NB4 (cell line): ENCODE measurements at regions not wholly inside any gene's neighbourhood (a gene's known extent, or its start where the extent isn't known, plus 50 kb on each side); places are given as distances from the start of the nearest gene placed in this dataset.

Experiments
- DNase-seq: peaks from one replicate; pipeline ENCODE4 v3.0.0; 2010; ENCODE audit warnings: low read depth
- H3K4me3 ChIP-seq: one replicate; pipeline ENCODE4 v1.5.1; 2011; ENCODE audit warnings: mild to moderate bottlenecking, low read depth, low read length, moderate library complexity
- MYC ChIP-seq: IDR thresholded peaks from 2 replicates; pipeline ENCODE4 v1.6.1; 2011; ENCODE audit warnings: low read depth, low read length
- POLR2A ChIP-seq: IDR thresholded peaks from 2 replicates; pipeline ENCODE4 v1.6.1; 2011; ENCODE audit warnings: mild to moderate bottlenecking; ENCODE audit not compliant: insufficient read length; ENCODE audit errors: extremely low read depth
- TF ChIP-seq, protein P1 (sequence below): IDR thresholded peaks from one replicate; pipeline ENCODE4 v1.5.1; 2012; ENCODE audit warnings: low read depth, low read length
- TF ChIP-seq, protein P2 (sequence below): IDR thresholded peaks from 2 replicates; pipeline ENCODE4 v1.6.1; 2011; ENCODE audit warnings: low read depth, low read length

- H3K4me3 ChIP-seq, result no peak overlapping the region
- DNase-seq, result peak; percentile 57
- TF ChIP-seq POLR2A (no peak), MYC (no peak)
- TF ChIP-seq, protein P1, sequence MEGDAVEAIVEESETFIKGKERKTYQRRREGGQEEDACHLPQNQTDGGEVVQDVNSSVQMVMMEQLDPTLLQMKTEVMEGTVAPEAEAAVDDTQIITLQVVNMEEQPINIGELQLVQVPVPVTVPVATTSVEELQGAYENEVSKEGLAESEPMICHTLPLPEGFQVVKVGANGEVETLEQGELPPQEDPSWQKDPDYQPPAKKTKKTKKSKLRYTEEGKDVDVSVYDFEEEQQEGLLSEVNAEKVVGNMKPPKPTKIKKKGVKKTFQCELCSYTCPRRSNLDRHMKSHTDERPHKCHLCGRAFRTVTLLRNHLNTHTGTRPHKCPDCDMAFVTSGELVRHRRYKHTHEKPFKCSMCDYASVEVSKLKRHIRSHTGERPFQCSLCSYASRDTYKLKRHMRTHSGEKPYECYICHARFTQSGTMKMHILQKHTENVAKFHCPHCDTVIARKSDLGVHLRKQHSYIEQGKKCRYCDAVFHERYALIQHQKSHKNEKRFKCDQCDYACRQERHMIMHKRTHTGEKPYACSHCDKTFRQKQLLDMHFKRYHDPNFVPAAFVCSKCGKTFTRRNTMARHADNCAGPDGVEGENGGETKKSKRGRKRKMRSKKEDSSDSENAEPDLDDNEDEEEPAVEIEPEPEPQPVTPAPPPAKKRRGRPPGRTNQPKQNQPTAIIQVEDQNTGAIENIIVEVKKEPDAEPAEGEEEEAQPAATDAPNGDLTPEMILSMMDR, result no peak
- TF ChIP-seq, protein P2, sequence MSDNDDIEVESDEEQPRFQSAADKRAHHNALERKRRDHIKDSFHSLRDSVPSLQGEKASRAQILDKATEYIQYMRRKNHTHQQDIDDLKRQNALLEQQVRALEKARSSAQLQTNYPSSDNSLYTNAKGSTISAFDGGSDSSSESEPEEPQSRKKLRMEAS, result no peak
These were observed 190.1 kb downstream of the TTC8 start for GRCh38 chr14:89014569-89014850.

DNA sequence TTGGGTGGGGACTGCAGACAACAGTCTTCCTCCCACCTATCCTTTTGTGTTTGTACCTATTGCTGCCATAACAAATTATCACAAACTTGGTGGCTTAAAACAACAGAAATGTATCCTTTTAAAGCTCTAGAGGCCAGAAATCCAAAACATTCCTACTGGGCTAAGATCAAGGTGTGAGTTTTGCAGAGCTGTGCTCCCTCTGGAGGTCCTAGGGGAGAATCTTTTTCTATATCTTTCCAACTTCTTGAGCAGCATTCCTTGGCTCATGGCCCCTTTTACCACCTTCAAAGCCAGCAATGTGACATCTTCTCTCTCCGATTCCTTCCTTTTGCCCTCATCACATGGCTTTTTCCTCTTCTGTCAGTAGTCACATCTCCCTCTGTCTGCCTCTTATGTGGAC lies 190.6 kb downstream of the TTC8 start:
- TF ChIP-seq MYC (no peak), POLR2A (no peak)
- TF ChIP-seq, protein P2, result no peak
- TF ChIP-seq, protein P1, result no peak
- no peak for DNase-seq
- H3K4me3 ChIP-seq, result no peak overlapping the region

- DNase-seq, result no peak
- no peak for TF ChIP-seq POLR2A
- TF ChIP-seq, protein P2, result no peak
- TF ChIP-seq, protein P1, result no peak
- TF ChIP-seq MYC, result no peak
These were observed 193.0 kb downstream of the TTC8 start for GRCh38 chr14:89017417-89017816.

DNA sequence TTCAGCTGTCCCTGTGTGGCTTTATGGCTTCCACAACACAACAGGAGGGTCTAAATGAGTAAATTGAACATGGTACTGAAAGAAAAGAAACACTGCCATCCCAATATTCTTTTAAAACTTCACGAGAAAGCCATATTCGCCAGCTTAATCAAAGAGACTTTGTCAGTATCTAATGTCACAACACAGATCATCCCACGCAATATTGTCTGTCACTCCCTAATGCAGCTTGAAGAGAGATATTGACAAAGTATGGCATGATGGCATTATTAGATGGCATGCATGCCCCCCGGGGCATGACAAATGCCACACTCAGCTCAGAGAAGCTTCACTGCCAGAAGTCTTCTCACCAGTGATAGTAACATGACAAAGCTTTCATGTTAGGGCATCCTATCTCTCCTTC lies 197.8 kb downstream of the TTC8 start:
- DNase-seq, result no peak
- H3K4me3 ChIP-seq, result no peak overlapping the region

More at GRCh38 chr14:89017417-89017816, 193.0 kb downstream of the TTC8 start:
- H3K4me3 ChIP-seq, result no peak overlapping the region

GRCh38 chr14:89024691-89025090 lies 200.2 kb downstream of the TTC8 start:
- DNase-seq, result no peak
- TF ChIP-seq POLR2A (no peak), MYC (no peak)
- TF ChIP-seq, protein P2, result no peak
- TF ChIP-seq, protein P1, result no peak
- no peak overlapping the region for H3K4me3 ChIP-seq

More for the DNA sequence above, 197.8 kb downstream of the TTC8 start:
- TF ChIP-seq, protein P2, result no peak
- TF ChIP-seq, protein P1, result no peak
- TF ChIP-seq MYC (no peak), POLR2A (no peak)

DNA sequence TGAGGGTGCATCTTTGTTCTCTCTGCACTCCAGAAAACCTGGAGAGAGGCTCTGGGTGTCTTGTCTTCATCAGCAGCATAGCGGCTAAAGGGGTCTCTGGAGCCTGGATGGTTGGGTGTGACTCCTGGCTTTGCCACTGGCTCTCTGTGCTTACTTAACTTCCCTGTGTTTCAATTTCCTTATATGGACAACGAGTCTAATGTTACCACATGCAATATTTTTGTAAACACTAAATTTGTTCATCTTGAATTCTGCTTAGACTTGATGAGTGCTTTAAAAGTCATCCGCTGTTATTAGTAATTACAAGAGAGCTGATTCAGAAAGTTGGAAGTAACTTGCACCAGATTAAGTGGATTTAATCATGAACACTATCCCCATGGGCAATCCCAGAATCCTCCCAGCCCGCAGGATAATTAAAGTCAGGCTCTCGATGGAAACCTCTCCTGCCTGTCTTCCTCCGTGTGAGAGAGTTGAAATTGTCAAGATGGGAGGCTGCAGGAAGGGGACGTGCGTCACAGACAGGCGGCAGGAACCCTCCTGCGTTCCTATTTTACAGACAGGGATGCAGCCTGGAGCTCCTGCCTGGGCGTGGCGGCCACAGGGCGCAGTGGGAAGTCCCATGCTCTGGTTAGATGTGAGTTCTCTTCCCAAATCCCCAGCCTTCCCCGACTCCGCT lies 201.2 kb downstream of the TTC8 start:
- peak; percentile 14 for DNase-seq
- H3K4me3 ChIP-seq, result no peak overlapping the region
- TF ChIP-seq, protein P2, result no peak
- no peak for TF ChIP-seq MYC
- TF ChIP-seq POLR2A, result no peak
- TF ChIP-seq, protein P1, result no peak
